Adipocyte (in vitro differentiated cells): ENCODE measurements at regions not wholly inside any gene's neighbourhood (a gene's known extent, or its start where the extent isn't known, plus 50 kb on each side); places are given as distances from the start of the nearest gene placed in this dataset.

Source experiments
- DNase-seq: peaks from one replicate; pipeline ENCODE4 v3.0.0-alpha.2; 2015; ENCODE audit warnings: low read depth
- H3K27me3 ChIP-seq: replicated peaks from 2 replicates; pipeline ENCODE4 v1.7.0; 2013; ENCODE audit warnings: mild to moderate bottlenecking, low read length, moderate library complexity; ENCODE audit not compliant: control insufficient read depth, insufficient read depth
- H3K36me3 ChIP-seq: 2 replicates; pipeline ENCODE4 v1.7.0; 2013; ENCODE audit warnings: low read length, mild to moderate bottlenecking, moderate library complexity; ENCODE audit not compliant: control insufficient read depth, insufficient read depth, severe bottlenecking
- H3K4me1 ChIP-seq: 2 replicates; pipeline ENCODE4 v1.7.0; 2013; ENCODE audit warnings: mild to moderate bottlenecking, low read length, moderate library complexity; ENCODE audit not compliant: control insufficient read depth, insufficient read depth
- H3K4me3 ChIP-seq: 2 replicates; pipeline ENCODE4 v1.7.0; 2013; ENCODE audit warnings: mild to moderate bottlenecking, low read length, moderate library complexity
- H3K9ac ChIP-seq: 2 replicates; pipeline ENCODE4 v1.7.0; 2013; ENCODE audit warnings: mild to moderate bottlenecking, low read length, moderate library complexity
- H3K9me3 ChIP-seq: 2 replicates; pipeline ENCODE4 v1.7.0; 2013; ENCODE audit warnings: mild to moderate bottlenecking, low read length, moderate library complexity; ENCODE audit not compliant: control insufficient read depth

GRCh38 chr13:44079413-44080205 is 199.9 kb downstream of the LACC1 start:
- H3K36me3 ChIP-seq = no peaks in the 10 kb centered on the region
- DNase-seq = no peak

GRCh38 chr13:44084146-44084545 is 204.4 kb downstream of the LACC1 start:
- no peaks in the 10 kb centered on the region for H3K36me3 ChIP-seq
- no peak overlapping the region for H3K4me3 ChIP-seq
- no peak overlapping the region for H3K9ac ChIP-seq
- no peaks in the 10 kb centered on the region for H3K4me1 ChIP-seq
- H3K27me3 ChIP-seq = peaks cover 4% of the 10 kb centered on the region
- peaks cover 3% of the 10 kb centered on the region for H3K9me3 ChIP-seq
- no peak for DNase-seq

More at GRCh38 chr13:44079413-44080205, 199.9 kb downstream of the LACC1 start:
- Histone ChIP-seq H3K9me3 (peaks cover 5% of the 10 kb centered on the region), H3K4me3 (no peak overlapping the region), H3K9ac (no peak overlapping the region), H3K27me3 (no peaks in the 10 kb centered on the region), H3K4me1 (no peaks in the 10 kb centered on the region)

- peaks cover 4% of the 10 kb centered on the region for H3K27me3 ChIP-seq
- no peak for DNase-seq
Observed at GRCh38 chr13:44086389-44086788, 206.7 kb downstream of the LACC1 start.

GRCh38 chr13:44088411-44088810 is 208.7 kb downstream of the LACC1 start:
- Histone ChIP-seq H3K4me1 (no peaks in the 10 kb centered on the region), H3K4me3 (no peak overlapping the region), H3K9ac (no peak overlapping the region), H3K36me3 (no peaks in the 10 kb centered on the region), H3K27me3 (peaks cover 4% of the 10 kb centered on the region), H3K9me3 (no peaks in the 10 kb centered on the region)
- no peak for DNase-seq

More at GRCh38 chr13:44086389-44086788, 206.7 kb downstream of the LACC1 start:
- H3K36me3 ChIP-seq = no peaks in the 10 kb centered on the region
- H3K9me3 ChIP-seq = no peaks in the 10 kb centered on the region
- no peak overlapping the region for H3K4me3 ChIP-seq
- no peaks in the 10 kb centered on the region for H3K4me1 ChIP-seq
- no peak overlapping the region for H3K9ac ChIP-seq

- no peak overlapping the region for H3K9ac ChIP-seq
- DNase-seq = no peak
- no peaks in the 10 kb centered on the region for H3K36me3 ChIP-seq
- H3K9me3 ChIP-seq = no peaks in the 10 kb centered on the region
- no peaks in the 10 kb centered on the region for H3K4me1 ChIP-seq
- H3K4me3 ChIP-seq = no peak overlapping the region
- peaks cover 4% of the 10 kb centered on the region for H3K27me3 ChIP-seq
Observed at GRCh38 chr13:44088991-44089413, 209.3 kb downstream of the LACC1 start.

- Histone ChIP-seq H3K4me1 (no peaks in the 10 kb centered on the region), H3K27me3 (peaks cover 4% of the 10 kb centered on the region)
- no peak for DNase-seq
Observed at GRCh38 chr13:44089452-44089851, 209.7 kb downstream of the LACC1 start.

GRCh38 chr13:44092078-44092970 is 212.6 kb downstream of the LACC1 start:
- Histone ChIP-seq H3K4me3 (no peak overlapping the region), H3K27me3 (peaks cover 16% of the 10 kb centered on the region), H3K4me1 (no peaks in the 10 kb centered on the region), H3K9ac (no peak overlapping the region), H3K36me3 (no peaks in the 10 kb centered on the region), H3K9me3 (no peaks in the 10 kb centered on the region)
- DNase-seq = no peak

More at GRCh38 chr13:44089452-44089851, 209.7 kb downstream of the LACC1 start:
- H3K4me3 ChIP-seq = no peak overlapping the region
- no peaks in the 10 kb centered on the region for H3K36me3 ChIP-seq
- H3K9me3 ChIP-seq = no peaks in the 10 kb centered on the region
- H3K9ac ChIP-seq = no peak overlapping the region

- no peak overlapping the region for H3K4me3 ChIP-seq
- no peaks in the 10 kb centered on the region for H3K4me1 ChIP-seq
- no peak overlapping the region for H3K9ac ChIP-seq
- no peaks in the 10 kb centered on the region for H3K9me3 ChIP-seq
- H3K27me3 ChIP-seq = peaks cover 12% of the 10 kb centered on the region
- H3K36me3 ChIP-seq = no peaks in the 10 kb centered on the region
- peak; percentile 25 for DNase-seq
Observed at GRCh38 chr13:44093607-44094564, 214.2 kb downstream of the LACC1 start.

- Histone ChIP-seq H3K9me3 (peaks cover 22% of the 10 kb centered on the region), H3K9ac (no peak overlapping the region), H3K4me3 (no peak overlapping the region), H3K27me3 (peaks cover 12% of the 10 kb centered on the region), H3K36me3 (no peaks in the 10 kb centered on the region), H3K4me1 (no peaks in the 10 kb centered on the region)
- no peak for DNase-seq
Observed at GRCh38 chr13:44096901-44097300, 217.2 kb downstream of the LACC1 start.

- Histone ChIP-seq H3K27me3 (peaks cover 12% of the 10 kb centered on the region), H3K9me3 (peaks cover 32% of the 10 kb centered on the region), H3K9ac (no peak overlapping the region), H3K4me1 (no peaks in the 10 kb centered on the region), H3K36me3 (no peaks in the 10 kb centered on the region), H3K4me3 (no peak overlapping the region)
- DNase-seq = no peak
Observed at GRCh38 chr13:44098559-44098958, 218.9 kb downstream of the LACC1 start.
